NOMO-1 treated with DMSO at 0.1 percent for 48 hours (cell line): ENCODE measurements at regions not wholly inside any gene's neighbourhood (a gene's known extent, or its start where the extent isn't known, plus 50 kb on each side); places are given as distances from the start of the nearest gene placed in this dataset.
"Not testable (repeated sequence)": the region's sequence is repeated elsewhere in the genome, so short reads cannot be mapped to it uniquely, and the experiment has no call there.

Experiments
- DNase-seq: peaks from one replicate; lab custom pipeline; 2025; ENCODE audit not compliant: unreplicated experiment; lab: John Stamatoyannopoulos, UW

DNA sequence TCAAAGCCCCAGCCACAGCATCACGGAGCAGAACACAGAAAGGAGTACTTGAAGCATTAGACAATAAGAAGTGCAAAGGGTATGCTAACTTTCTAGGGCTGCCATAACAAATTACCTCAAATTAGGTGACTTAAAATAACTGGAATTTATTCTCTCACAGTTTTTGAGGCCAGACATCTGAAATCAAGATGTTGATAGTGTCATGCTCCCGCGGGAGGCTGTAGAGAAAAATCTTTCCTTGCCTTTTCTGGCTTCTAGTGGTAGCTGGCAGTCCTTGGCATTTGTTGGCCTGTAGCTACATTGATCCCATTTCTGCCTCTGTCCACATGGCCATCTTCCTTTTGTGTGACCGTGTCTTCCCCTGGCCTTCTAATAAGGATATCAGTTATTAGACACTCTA lies 51.9 kb upstream of the SPDL1 start:
- no peak for DNase-seq

DNA sequence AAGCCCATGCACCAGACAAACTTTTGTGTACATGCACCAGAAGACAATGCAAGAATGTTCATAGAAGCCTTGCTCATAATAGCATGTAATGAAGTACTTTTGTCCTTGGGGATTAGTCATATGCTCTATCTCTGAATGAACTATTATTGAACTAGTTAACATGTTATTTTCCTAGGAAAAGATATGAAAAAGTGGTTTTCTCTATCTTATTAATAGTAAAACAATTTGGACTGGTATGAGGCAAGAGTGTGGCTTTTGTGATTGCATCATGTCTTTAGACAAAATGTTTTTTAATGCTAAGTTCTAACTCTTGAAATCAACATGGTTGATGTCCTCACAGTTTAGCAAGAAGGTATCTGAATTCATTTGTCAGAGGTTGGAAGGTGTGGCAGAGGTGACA lies 55.7 kb upstream of the SPDL1 start:
- DNase-seq = no peak

DNA sequence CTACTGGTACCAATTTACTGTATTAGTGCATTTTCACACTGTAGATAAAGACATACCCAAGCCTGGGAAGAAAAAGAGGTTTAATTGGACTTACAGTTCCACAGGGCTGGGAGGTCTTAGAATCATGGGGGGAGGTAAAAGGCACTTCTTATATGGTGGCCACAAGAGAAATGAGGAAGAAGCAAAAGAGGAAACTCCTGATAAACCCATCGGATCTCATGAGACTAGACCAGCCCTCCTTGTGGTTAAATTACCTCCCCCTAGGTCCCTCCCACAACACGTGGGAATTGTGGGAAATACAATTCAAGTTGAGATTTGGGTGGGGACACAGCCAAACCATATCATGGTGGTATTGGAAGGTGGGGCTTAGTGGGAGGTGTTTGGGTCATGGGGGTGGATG lies 56.5 kb upstream of the SPDL1 start:
- DNase-seq = no peak

DNA sequence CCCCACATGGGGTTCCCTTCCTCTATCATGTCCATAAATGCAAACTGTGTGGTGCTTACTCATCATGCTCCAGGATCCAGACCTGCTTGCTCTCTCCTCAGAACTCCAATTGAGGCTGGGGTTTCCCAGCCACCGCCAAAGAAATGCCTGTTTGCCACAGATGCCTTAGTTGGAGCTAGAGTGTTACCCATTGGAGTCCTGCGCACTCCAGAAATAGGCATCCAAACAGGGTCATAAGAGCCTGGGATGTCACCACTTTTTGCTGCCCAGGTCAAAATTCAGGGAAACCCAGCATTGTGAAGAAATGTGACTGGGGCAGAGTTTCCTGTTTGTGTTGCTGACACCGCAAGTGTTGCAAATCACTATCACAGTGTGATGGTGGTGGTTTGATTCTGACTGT lies 60.7 kb upstream of the SPDL1 start:
- DNase-seq = no peak

- DNase-seq = no peak
These were observed 62.1 kb upstream of the SPDL1 start for GRCh38 chr5:169521366-169521983.

- DNase-seq = no peak
These were observed 64.2 kb upstream of the SPDL1 start for GRCh38 chr5:169519358-169519757.

DNA sequence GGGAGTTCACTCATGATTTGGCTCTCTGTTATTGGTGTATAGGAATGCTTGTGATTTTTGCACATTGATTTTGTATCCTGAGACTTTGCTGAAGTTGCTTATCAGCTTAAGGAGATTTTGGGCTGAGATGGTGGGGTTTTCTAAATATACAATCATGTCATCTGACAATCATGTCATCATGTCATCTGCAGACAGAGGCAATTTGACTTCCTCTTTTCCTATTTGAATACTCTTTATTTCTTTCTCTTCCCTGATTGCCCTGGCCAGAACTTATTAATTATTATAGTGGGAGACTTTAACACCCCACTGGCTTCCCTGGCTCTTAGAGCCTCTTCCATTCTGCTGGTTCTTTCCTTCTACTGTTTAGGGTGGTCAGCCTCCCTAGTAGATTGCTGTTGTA lies 64.8 kb upstream of the SPDL1 start:
- DNase-seq = not testable (repeated sequence)

- no peak for DNase-seq
These were observed 71.2 kb upstream of the SPDL1 start for GRCh38 chr5:169512385-169512784.

DNA sequence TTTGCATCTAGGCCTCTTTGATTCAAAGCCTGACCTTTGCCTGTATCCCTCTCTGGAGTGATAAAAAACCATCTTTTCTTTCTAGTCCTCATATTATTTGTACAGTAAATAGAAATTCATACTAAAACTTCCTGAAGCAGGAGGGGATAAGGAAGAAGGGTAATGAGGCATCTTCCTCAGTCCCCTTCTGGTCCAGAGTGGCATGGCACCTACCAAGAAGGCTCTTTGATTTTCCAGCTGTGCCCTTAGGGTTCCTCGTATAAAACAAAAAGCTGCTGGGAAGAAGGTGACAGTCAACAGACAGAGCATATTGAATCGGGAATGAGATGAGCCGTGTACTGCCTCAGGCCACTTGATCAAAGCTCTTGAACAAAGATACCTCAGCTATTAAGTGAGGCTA lies 71.9 kb upstream of the SPDL1 start:
- DNase-seq = no peak

GRCh38 chr5:169507051-169507450 lies 76.5 kb upstream of the SPDL1 start:
- no peak for DNase-seq

DNA sequence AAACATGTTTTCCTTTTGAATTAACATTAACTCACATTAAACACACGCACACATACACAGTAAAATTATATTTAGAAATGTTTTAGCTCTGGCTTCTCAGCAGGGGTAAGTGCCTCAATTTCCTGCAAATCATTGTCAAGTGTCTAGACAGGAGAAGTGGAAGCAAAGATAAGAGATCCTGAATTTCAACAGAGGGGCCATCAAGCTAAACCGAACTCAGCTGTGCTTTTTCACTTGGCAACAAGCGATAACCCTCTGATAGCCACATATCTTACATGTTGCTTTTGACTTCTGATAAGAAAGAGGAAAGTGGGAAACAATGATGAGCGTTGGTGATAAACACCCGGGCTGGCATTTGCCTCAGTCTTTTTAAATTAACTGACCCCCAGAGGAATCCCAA lies 79.7 kb upstream of the SPDL1 start:
- DNase-seq = no peak

DNA sequence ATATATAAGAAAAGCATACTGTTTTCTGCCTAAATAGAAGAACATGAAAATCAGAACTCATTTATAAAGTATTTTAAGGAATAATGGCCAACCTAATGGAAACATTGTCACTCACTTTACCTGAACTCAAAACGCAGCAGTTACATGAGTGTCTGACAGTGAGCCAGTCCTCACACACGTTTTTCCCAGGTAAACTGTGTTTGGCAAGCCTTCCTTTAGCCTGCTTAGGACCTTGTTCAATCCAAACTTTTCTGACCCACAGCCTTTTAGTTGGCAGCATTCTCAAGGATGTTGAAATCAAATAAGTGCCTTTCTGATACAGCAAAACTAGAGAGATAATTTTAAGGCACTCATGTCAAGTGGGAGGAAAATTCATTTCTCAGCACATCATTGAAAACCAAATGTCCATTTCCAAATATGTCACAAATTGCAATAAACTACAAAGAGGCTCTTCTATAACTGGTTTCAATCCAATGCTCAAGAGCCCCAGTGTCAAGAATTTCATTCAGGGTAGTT lies 83.5 kb upstream of the SPDL1 start:
- no peak for DNase-seq

DNA sequence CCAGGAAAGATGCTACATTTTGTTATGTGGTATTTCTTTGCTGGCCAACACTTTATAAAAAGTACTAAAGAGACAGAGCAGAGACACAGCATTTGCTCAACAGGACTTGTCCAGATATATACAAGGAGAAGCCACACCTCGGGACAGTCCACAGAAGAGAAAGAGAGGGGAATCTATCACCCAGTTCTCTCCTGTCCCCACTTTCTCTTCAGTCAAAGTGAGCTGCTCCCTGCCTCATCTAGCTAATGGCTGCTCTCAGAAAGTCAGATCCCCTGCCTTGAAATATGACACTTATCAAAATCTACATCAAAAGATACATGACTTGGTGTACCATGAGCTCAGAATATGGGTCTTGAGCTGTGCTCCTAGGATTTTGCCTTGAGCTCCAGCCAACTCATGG lies 86.7 kb upstream of the SPDL1 start:
- no peak for DNase-seq

GRCh38 chr5:169494941-169495548 lies 88.5 kb upstream of the SPDL1 start:
- no peak for DNase-seq

DNA sequence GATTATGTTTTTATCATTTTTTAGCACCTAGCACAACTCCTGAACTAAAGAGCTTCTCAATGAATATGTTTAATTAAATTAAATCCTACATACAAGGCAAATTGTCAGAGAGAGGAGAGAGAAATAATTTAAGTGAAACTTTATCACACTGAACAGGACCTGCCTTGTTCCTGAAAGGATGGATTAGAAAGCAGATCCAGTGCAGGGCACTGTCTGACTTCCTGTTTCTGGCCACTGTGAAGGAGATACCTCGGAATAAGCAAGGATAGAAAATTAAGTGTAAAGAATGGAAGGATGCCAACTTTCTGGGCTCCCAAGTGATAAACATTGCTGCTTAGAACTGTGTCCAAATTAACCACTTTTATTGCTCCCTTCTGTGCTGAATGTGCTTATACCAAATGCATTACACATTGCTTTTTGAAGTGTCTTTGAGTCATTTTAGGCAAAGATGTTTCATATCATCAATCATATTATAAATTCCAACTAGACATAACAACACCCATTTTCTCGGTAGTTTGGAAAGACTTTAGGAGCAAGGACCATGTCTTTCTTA lies 89.1 kb upstream of the SPDL1 start:
- no peak for DNase-seq

DNA sequence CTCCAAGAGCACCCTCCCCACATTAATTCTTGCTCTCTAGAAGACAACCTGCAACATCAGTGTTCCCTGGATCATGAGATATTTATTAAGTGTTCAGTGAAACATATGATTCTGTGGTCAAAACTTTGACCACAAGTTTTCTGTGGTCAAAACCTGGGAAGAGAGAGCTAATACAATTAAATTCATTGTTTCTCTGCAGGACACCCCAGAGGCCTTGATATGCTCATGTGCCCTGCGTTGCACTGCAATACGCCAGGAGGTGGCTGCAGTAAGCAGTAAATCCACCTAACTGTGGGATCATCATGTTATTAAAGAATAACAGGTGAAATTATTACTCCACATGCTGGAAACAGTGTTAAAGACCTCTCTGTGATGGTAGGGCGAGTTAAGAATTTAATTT lies 109.3 kb upstream of the SPDL1 start:
- no peak for DNase-seq

DNA sequence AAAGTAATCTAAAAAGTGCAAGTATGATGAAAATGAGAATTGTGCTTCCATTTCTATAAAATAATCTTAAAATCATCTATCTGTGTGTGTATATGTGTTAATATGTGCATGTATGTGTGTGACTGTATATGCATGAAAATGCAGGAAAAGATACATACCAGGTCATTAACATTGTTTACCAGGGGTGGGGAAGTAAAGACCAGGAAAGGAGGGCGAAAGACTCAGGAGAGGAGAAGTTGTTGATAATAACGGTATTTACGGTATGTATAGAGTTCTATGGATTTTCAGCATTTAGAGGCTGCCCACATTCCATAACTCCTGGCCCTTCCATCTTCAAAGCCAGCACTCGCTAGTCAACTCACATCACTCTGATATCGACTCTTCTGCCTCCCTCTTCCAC lies 111.0 kb upstream of the SPDL1 start:
- no peak for DNase-seq

GRCh38 chr5:169471021-169471420 lies 112.6 kb upstream of the SPDL1 start:
- DNase-seq = no peak

DNA sequence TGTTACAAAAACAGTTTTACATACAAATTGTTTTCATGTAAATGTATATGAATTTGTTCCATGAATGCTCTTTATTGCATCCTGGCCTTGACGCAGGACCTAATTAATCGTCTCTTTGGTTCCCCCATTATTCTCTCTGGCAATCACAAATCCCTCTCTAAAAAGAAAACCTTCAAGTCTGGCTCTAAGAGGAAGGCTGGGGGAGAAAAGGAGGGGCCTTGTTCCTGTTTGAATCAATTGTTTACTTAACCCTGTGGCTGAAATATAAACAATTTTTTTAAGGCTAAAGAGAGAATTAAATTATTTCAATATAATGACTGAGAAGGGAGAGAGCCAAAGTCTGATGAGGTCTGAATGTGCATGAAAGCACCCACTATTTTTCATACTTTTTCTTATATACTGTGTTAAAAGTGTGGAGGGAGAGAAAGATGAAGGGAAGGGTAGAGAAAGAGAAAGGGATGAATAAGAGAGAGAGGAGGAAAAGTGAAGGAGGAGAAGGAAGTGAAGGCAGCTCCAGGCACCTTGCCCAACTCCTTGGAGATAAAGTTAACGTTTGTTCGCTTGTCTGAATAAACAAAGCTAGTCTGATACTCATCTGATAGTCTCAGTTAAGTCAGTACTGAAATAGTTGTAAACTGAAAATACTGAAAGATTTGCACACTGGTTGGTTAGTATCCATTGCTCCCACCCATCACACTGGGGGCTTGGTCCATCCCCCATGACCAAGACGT lies 116.4 kb upstream of the SPDL1 start:
- no peak for DNase-seq

- DNase-seq = no peak
These were observed 122.7 kb upstream of the SPDL1 start for GRCh38 chr5:169460896-169461295.

DNA sequence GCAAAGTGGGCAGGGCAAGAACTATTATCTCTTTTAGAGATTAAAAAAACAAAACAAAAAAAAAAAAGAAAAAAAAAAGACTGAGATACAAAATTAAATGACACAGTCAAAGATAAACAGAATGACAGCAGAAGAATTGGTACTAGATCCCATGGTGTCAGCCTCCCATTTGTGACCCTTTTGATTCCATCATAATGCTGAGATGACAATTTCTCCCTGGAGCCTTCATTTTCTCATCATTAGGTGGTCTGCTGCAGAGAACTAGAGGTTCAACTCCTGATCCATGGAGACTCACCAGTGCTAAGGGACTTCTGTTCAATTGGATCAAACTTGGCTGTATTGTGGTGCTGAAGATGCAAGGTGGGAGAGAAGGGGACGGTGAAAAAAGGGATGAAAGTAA lies 123.5 kb upstream of the SPDL1 start:
- no peak for DNase-seq

DNA sequence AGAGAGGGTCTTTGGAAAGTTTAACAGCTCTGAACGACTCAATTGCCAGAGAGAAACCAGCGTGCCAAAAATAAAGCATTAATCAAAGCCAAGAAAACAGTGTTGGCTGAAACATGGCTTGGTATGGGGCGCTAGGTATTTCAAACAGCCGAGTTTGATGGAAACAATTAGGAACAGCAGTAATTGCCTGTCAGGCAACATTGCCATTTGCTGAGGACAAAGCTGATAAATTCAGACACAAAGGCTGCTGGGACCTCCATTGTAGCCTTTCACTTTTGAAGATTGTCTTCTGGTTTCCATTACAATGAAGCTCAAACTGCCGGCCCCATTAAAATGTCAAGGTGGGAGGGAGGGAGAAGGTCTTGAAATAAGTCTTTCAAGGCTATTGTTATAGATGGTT lies 125.4 kb upstream of the SPDL1 start:
- DNase-seq = no peak
